Epithelial cell of esophagus (primary cell): ENCODE measurements at regions not wholly inside any gene's neighbourhood (a gene's known extent, or its start where the extent isn't known, plus 50 kb on each side); places are given as distances from the start of the nearest gene placed in this dataset.
A peak's percentile ranks its signal among the peaks of the same experiment; 100 is the strongest.
"Not testable (repeated sequence)": the region's sequence is repeated elsewhere in the genome, so short reads cannot be mapped to it uniquely, and the experiment has no call there.

Experiments
- DNase-seq: peaks from one replicate; pipeline ENCODE4 v3.0.0; 2010; ENCODE audit warnings: low read depth
- H3K4me3 ChIP-seq: 2 replicates; pipeline ENCODE4 v1.5.1; 2011; ENCODE audit warnings: mild to moderate bottlenecking, low read length, control low read depth
- TF ChIP-seq, protein P1 (sequence below): IDR thresholded peaks from 2 replicates; pipeline ENCODE4 v1.5.1; 2011; ENCODE audit warnings: low read depth, mild to moderate bottlenecking, low read length, control low read depth, inconsistent platforms; ENCODE audit not compliant: insufficient read depth; ENCODE audit errors: missing control alignments

DNA sequence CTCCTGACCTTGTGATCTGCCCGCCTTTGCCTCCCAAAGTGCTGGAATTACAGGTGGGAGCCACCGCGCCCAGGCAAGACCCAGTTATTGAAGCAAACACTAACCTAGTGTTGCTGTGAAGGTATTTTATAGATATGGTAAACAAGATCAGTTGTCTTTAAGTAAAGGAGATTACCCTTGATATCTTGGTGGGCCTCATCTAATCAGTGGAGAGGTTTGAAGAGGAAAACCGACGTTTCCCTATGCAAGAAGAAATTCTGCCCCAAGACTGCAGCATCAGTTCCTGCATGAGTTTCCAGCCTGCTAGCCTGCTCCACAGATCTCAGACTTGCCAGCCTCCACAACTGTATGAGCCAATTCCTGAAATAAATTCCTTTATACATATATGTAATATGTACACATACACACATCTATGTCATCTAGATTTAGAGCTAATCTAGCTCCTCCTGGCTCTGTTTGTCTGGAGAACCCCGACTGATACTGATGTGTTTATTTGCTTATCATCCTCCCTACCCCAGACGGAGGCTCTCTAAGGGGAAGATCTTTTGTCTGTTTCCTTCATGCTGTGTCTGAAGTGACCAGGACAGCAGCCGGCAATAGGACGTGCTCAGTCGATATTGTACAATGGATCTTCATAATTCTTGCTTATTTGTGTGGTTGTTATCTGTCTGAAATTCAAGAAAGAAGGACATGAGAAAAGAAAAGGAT, 90.9 kb downstream of the IER5 start:
- no peak for DNase-seq
- H3K4me3 ChIP-seq, result no peak overlapping the region
- TF ChIP-seq, protein P1, sequence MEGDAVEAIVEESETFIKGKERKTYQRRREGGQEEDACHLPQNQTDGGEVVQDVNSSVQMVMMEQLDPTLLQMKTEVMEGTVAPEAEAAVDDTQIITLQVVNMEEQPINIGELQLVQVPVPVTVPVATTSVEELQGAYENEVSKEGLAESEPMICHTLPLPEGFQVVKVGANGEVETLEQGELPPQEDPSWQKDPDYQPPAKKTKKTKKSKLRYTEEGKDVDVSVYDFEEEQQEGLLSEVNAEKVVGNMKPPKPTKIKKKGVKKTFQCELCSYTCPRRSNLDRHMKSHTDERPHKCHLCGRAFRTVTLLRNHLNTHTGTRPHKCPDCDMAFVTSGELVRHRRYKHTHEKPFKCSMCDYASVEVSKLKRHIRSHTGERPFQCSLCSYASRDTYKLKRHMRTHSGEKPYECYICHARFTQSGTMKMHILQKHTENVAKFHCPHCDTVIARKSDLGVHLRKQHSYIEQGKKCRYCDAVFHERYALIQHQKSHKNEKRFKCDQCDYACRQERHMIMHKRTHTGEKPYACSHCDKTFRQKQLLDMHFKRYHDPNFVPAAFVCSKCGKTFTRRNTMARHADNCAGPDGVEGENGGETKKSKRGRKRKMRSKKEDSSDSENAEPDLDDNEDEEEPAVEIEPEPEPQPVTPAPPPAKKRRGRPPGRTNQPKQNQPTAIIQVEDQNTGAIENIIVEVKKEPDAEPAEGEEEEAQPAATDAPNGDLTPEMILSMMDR, result no peak

DNA sequence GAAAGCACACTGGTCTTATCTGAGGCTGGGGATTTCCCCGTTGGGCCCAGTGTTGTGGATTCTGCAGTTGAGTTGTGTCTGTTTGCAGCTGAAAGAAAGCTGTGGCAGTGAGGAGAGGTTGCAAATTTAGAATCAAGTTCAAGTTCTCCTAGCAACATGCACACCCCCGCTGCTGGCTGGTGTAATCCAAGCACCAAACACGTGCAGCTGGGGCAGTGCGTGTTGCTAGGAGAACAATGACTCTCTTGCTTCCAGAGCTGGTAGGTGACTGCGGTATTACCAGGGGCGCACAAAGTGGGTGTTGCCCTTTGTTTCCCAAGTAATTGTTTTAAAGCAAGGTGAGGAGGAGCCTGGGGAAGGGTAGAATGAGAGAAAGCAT, 91.5 kb downstream of the IER5 start:
- no peak overlapping the region for H3K4me3 ChIP-seq
- TF ChIP-seq, protein P1, result no peak
- peak; percentile 51 for DNase-seq

DNA sequence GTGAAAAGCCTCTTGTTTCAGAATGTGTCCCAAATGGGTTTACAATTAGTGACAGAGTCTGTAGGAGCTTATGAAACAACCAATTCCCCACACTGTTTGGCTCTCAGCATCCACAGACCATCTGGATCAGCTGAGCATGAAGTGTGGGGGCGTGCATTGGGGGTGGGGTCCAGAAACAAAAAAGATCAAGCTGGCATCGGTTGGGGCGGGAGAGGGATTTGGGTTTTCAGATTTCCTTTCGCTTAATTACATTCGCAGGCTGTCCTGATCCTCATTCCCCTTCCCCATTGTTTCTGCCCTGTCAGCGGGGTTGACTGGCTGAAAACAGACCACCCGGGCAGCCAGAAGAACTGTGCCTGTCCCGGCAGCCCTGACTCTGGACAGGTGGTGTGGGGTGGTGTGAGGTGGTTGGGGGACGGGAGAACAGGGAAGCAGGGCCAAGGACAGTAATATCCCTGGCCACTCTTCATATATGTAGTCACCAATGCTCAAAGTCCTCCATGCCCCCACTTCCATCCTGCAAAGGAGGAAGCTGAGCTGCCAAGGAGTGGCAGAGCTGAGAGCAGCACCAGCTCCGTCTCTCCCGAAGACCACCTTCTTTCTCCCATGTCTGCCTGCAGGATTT, 92.0 kb downstream of the IER5 start:
- TF ChIP-seq, protein P1, result no peak
- DNase-seq, result no peak
- H3K4me3 ChIP-seq, result no peak overlapping the region

DNA sequence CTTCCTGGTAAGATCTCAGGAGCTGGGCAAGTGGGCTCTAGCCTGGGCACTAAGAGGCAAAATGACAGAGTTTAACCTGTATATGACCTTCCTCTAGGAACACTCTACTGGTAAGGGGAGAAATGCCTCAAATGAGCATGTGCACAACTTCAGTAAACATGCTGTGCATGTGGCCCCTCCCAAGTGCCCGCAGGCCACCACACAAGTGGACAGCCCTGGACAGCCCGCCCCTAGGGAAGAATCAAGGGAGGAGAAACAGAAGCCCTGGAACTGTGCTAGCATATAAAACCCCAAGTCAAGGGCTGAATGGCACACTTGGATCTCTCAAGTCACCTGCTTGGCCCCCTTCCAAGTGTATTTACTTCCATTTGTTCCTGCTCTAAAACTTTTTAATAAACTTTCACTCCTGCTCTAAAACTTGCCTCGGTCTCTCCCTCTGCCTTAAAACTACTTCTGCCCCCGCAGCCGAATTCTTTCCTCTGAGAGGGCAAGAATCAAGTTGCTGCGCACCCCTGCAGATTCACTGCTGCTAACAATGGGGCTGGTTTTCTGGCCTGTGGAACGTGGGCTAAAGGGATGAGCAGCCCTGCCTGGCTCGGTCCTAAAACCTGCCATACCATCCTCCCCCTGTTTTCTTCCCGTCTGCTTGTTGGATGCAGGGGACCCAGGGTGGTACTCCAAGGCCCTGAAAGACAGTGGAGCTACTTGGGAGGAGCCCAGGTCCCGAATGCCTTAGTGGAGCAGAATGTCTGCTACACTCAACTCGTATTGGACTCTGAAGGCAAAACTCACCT, 93.5 kb downstream of the IER5 start:
- TF ChIP-seq, protein P1, result no peak
- H3K4me3 ChIP-seq, result no peak overlapping the region
- no peak for DNase-seq

DNA sequence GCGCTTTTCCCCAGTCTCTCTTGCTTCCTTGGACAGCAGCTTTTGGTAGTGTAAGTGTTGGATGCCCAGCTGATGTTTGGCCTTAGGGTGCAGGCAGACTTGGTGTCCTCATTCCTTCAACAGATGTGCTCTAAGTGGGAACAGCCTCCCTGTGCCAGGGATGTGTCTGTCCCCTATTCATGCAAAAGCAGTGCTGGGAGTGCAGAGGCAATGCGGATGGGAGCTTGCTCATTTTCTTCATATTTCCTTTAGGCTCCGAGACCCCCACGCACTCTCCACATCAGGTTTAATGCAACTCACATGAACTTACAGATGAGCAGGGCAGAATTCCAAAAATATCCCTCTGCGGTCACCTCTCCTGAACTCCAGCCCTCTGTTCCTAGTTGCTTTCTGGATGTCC, 96.1 kb downstream of the IER5 start:
- no peak for DNase-seq
- H3K4me3 ChIP-seq, result no peak overlapping the region
- TF ChIP-seq, protein P1, result no peak

DNA sequence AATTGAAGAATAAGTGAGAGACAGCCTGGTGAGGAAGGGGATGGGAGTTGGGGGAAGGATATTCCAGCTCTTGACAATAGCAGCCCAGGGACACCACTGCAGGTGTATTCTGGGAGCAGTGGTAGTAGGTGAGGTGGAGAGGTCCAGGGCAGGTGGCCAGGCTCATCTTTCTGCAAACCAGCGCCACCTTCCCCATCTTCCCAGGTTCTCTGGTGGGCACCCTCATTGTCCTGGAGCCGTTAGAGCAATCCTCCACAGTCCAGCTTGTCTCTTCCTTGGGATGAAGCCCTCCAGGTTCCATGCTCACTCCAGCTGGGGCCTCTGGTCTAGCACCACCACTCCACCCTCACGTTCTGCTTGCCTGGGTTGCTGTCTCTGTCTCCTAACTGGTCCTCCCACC, 97.0 kb downstream of the IER5 start:
- no peak overlapping the region for H3K4me3 ChIP-seq
- DNase-seq, result no peak
- TF ChIP-seq, protein P1, result no peak

DNA sequence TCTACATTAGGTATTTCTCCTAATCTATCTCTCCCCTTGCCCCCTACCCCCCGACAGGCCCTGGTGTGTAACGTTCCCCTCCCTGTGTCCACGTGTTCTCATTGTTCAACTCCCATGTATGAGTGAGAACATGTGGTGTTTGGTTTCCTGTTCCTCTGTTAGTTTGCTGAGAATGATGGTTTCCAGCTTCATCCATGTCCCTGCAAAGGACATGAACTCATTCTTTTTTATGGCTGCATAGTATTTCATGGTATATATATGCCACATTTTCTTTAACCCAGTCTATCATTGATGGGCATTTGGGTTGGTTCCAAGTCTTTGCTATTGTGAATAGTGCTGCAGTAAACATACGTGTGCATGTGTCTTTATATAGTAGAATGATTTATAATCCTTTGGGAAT, 97.6 kb downstream of the IER5 start:
- not testable (repeated sequence) for DNase-seq, H3K4me3 ChIP-seq
